ENCODE measurements at regions not wholly inside any gene's neighbourhood (a gene's known extent, or its start where the extent isn't known, plus 50 kb on each side); places are given as distances from the start of the nearest gene placed in this dataset.

DNA sequence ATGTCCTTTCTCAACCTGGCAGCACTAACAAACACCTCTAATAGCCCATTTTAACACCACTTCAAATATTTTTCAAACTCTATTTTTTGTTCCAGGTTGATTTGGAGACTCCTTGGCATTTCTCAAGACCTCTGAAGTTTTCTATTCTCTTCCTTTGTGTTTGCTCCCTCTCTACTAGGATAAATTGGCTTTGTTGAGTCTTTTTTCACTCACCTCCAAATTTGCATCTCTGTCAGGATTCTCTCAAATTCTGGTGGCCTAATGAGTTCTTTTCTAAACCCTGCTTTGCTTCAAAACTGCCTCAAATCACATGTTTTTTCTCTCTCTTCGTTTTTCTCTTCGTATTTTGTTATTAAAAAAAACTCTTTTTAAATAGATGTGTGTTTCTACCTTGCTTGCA is 582.2 kb upstream of the ADGRL4 start (continued):
- TF ChIP-seq, protein P1, sequence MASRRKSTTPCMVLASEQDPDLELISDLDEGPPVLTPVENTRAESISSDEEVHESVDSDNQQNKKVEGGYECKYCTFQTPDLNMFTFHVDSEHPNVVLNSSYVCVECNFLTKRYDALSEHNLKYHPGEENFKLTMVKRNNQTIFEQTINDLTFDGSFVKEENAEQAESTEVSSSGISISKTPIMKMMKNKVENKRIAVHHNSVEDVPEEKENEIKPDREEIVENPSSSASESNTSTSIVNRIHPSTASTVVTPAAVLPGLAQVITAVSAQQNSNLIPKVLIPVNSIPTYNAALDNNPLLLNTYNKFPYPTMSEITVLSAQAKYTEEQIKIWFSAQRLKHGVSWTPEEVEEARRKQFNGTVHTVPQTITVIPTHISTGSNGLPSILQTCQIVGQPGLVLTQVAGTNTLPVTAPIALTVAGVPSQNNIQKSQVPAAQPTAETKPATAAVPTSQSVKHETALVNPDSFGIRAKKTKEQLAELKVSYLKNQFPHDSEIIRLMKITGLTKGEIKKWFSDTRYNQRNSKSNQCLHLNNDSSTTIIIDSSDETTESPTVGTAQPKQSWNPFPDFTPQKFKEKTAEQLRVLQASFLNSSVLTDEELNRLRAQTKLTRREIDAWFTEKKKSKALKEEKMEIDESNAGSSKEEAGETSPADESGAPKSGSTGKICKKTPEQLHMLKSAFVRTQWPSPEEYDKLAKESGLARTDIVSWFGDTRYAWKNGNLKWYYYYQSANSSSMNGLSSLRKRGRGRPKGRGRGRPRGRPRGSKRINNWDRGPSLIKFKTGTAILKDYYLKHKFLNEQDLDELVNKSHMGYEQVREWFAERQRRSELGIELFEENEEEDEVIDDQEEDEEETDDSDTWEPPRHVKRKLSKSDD (CRISPR knock-in tag; IDR thresholded peaks at IDR 0.05; ENCODE audit: low read depth) = no peak
- TF ChIP-seq DNMT1 (CRISPR knock-in tag; IDR thresholded peaks at IDR 0.05) (no peak), CBX5 (CRISPR knock-in tag; IDR thresholded peaks at IDR 0.05; ENCODE audit: borderline replicate concordance) (no peak), ZNF354B (CRISPR knock-in tag; IDR thresholded peaks at IDR 0.05) (no peak), ZNF296 (CRISPR knock-in tag; conservative IDR thresholded peaks at IDR 0.05) (no peak), ZNF746 (CRISPR knock-in tag; IDR thresholded peaks at IDR 0.05) (no peak), ZNF556 (CRISPR knock-in tag; IDR thresholded peaks at IDR 0.05; ENCODE audit: borderline replicate concordance) (no peak), ELF4 (CRISPR knock-in tag; IDR thresholded peaks at IDR 0.05; ENCODE audit: borderline replicate concordance) (no peak), ZNF350 (CRISPR knock-in tag; IDR thresholded peaks at IDR 0.05; ENCODE audit: borderline replicate concordance, low read depth) (no peak), TSC22D2 (CRISPR knock-in tag; IDR thresholded peaks at IDR 0.05; ENCODE audit: borderline replicate concordance) (no peak)
- TF ChIP-seq, protein P2, sequence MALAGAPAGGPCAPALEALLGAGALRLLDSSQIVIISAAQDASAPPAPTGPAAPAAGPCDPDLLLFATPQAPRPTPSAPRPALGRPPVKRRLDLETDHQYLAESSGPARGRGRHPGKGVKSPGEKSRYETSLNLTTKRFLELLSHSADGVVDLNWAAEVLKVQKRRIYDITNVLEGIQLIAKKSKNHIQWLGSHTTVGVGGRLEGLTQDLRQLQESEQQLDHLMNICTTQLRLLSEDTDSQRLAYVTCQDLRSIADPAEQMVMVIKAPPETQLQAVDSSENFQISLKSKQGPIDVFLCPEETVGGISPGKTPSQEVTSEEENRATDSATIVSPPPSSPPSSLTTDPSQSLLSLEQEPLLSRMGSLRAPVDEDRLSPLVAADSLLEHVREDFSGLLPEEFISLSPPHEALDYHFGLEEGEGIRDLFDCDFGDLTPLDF (CRISPR knock-in tag; IDR thresholded peaks at IDR 0.05) = no peak
- TF ChIP-seq, protein P3, sequence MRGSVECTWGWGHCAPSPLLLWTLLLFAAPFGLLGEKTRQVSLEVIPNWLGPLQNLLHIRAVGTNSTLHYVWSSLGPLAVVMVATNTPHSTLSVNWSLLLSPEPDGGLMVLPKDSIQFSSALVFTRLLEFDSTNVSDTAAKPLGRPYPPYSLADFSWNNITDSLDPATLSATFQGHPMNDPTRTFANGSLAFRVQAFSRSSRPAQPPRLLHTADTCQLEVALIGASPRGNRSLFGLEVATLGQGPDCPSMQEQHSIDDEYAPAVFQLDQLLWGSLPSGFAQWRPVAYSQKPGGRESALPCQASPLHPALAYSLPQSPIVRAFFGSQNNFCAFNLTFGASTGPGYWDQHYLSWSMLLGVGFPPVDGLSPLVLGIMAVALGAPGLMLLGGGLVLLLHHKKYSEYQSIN (CRISPR knock-in tag; IDR thresholded peaks at IDR 0.05; ENCODE audit: borderline replicate concordance) = no peak

Data from HepG2 (cell line).